ENCODE measurements at regions not wholly inside any gene's neighbourhood (a gene's known extent, or its start where the extent isn't known, plus 50 kb on each side); places are given as distances from the start of the nearest gene placed in this dataset.

- H3K27me3 Mint-ChIP-seq (ENCODE audit: insufficient read depth) = peaks cover 5% of the 10 kb centered on the region
- DNase-seq (ENCODE audit: low spot score) = no peak
- peaks cover 4% of the 10 kb centered on the region for H3K4me1 Mint-ChIP-seq (ENCODE audit: low read depth)
- H3K27ac Mint-ChIP-seq = no peak overlapping the region
- intact Hi-C loops (cut with micrococcal nuclease) = no loop called here
- H3K9me3 Mint-ChIP-seq = no peaks in the 10 kb centered on the region
- no peak overlapping the region for H3K4me3 Mint-ChIP-seq
- no peaks in the 10 kb centered on the region for H3K36me3 Mint-ChIP-seq (ENCODE audit: low read depth)
Measured at GRCh38 chr4:3343358-3343757, 50.5 kb downstream of the RGS12 start.

- DNase-seq (ENCODE audit: low spot score) = no peak
- H3K4me3 Mint-ChIP-seq = no peak overlapping the region
- H3K27ac Mint-ChIP-seq = no peak overlapping the region
- H3K36me3 Mint-ChIP-seq (ENCODE audit: low read depth) = no peaks in the 10 kb centered on the region
- peaks cover 6% of the 10 kb centered on the region for H3K27me3 Mint-ChIP-seq (ENCODE audit: insufficient read depth)
- no peaks in the 10 kb centered on the region for H3K9me3 Mint-ChIP-seq
- H3K4me1 Mint-ChIP-seq (ENCODE audit: low read depth) = peaks cover 4% of the 10 kb centered on the region
- intact Hi-C loops (cut with micrococcal nuclease) = no loop called here
Measured at GRCh38 chr4:3344104-3344503, 51.3 kb downstream of the RGS12 start.

- peaks cover 5% of the 10 kb centered on the region for H3K27me3 Mint-ChIP-seq (ENCODE audit: insufficient read depth)
- intact Hi-C loops (cut with micrococcal nuclease) = no loop called here
- no peaks in the 10 kb centered on the region for H3K9me3 Mint-ChIP-seq
- no peak overlapping the region for H3K27ac Mint-ChIP-seq
- no peak for DNase-seq (ENCODE audit: low spot score)
- no peak overlapping the region for H3K4me3 Mint-ChIP-seq
- H3K4me1 Mint-ChIP-seq (ENCODE audit: low read depth) = peaks cover 4% of the 10 kb centered on the region
- no peaks in the 10 kb centered on the region for H3K36me3 Mint-ChIP-seq (ENCODE audit: low read depth)
Measured at GRCh38 chr4:3344596-3344995, 51.8 kb downstream of the RGS12 start.

DNA sequence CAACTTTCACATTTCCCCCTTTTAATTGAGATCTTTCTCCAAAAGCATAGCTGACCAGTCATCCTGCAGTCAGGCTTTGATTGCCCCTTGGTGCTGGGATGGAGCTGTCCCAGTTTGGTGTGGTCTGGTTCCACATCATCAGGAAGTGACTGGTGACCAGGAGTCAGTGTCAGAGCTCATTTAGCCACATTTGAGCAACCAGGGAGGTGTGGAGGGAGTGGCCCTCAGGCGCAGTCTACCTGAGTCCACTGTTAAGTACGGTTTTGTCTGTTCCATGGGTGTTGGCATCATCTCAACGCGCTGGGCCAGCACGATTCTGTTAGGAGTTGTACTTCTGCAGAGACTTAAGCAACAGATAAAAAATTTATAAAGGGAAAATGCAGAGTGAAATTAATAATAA lies 52.6 kb downstream of the RGS12 start:
- Mint-ChIP-seq H3K9me3 (no peaks in the 10 kb centered on the region), H3K27ac (no peak overlapping the region), H3K36me3 (ENCODE audit: low read depth) (no peaks in the 10 kb centered on the region), H3K27me3 (ENCODE audit: insufficient read depth) (peaks cover 5% of the 10 kb centered on the region), H3K4me3 (no peak overlapping the region), H3K4me1 (ENCODE audit: low read depth) (peaks cover 4% of the 10 kb centered on the region)
- intact Hi-C loops (cut with micrococcal nuclease) = no loop called here
- DNase-seq (ENCODE audit: low spot score) = no peak

DNA sequence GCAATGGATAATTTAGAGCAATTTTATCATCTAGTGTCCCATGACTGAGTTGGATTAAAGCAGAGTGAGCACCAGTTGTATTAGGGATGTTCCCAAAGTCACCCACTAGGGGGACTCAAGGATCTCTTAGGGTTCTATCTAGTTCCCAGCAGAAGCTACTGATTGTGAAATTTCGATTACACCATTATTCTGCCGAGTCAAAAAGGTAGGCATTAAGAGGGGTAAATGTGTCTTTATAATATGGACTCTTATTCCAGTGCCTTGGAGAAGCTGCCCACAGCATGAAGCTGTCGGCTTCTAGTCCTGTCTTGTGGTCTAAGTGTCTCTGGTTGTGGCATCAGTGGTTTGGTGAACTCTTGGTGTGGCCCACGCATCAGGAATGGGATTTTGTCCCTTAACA lies 53.3 kb downstream of the RGS12 start:
- Mint-ChIP-seq H3K27me3 (ENCODE audit: insufficient read depth) (peaks cover 5% of the 10 kb centered on the region), H3K9me3 (no peaks in the 10 kb centered on the region), H3K4me3 (no peak overlapping the region), H3K4me1 (ENCODE audit: low read depth) (peaks cover 4% of the 10 kb centered on the region), H3K27ac (no peak overlapping the region), H3K36me3 (ENCODE audit: low read depth) (no peaks in the 10 kb centered on the region)
- intact Hi-C loops (cut with micrococcal nuclease) = loop anchor here (1.0 kb wide), 2 partner anchors 134 to 534 kb away; no protein-coding TSS in a partner anchor
- DNase-seq (ENCODE audit: low spot score) = no peak

DNA sequence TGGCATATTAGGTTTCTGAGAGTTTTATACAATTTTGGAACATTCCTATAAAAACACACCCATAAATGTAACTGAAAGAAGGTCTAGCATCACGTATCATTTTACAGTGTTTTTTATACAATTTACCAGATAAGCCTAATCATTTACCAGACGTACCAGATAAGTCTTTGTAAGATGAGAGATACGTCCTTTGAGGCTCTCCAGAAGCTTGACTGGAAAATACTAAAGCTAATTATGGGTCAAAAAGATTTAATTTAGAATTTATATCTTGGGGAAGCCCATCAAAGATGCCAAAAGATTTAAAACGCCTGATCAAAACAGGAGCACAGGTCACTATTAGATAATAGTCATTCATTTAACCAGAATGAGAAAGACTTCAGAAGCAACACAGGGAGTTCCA lies 55.0 kb downstream of the RGS12 start:
- H3K4me3 Mint-ChIP-seq = no peak overlapping the region
- intact Hi-C loops (cut with micrococcal nuclease) = no loop called here
- DNase-seq (ENCODE audit: low spot score) = no peak
- H3K36me3 Mint-ChIP-seq (ENCODE audit: low read depth) = no peaks in the 10 kb centered on the region
- peaks cover 14% of the 10 kb centered on the region for H3K9me3 Mint-ChIP-seq
- H3K27ac Mint-ChIP-seq = no peak overlapping the region
- H3K4me1 Mint-ChIP-seq (ENCODE audit: low read depth) = peaks cover 4% of the 10 kb centered on the region
- H3K27me3 Mint-ChIP-seq (ENCODE audit: insufficient read depth) = peaks cover 8% of the 10 kb centered on the region

DNA sequence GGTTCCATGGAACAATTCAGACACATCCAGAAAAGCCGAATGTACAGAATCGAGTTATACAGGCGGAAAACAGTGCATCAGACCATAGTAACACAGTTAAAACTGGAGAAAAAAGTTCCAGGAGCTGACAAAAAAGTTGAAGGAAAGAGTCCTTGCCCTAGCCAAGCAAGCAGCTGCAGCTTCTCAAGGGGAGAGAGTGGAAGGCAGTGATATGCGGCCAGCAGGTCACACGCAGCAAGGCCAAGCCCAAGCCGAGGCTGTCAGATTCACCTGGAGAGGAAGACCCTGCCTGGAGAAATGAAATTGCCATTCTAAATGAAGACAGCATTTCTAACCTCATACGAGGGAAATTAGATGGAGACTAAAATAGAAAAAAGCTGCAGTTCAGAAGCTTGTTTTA lies 55.8 kb downstream of the RGS12 start:
- Mint-ChIP-seq H3K9me3 (peaks cover 16% of the 10 kb centered on the region), H3K4me3 (no peak overlapping the region), H3K27ac (no peak overlapping the region), H3K27me3 (ENCODE audit: insufficient read depth) (peaks cover 8% of the 10 kb centered on the region), H3K4me1 (ENCODE audit: low read depth) (peaks cover 4% of the 10 kb centered on the region), H3K36me3 (ENCODE audit: low read depth) (no peaks in the 10 kb centered on the region)
- intact Hi-C loops (cut with micrococcal nuclease) = no loop called here
- DNase-seq (ENCODE audit: low spot score) = no peak

DNA sequence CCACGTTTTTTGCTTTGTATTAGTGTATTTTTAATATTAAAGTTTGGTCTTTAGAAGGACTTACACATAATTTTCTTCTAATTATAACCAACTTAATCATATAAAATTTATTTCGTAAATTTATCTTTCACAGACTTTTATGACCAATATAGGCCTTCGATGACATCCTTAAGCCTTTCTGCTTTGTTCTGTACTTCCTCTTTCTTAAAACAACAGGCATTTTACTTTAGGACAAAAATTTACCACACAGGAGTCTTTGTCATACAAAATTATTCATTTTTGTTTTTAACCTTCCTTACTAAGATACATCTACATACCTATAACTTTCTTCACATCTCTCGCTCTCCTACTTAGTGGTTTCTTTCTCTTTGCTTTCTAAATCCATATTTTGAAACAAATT lies 56.3 kb downstream of the RGS12 start:
- intact Hi-C loops (cut with micrococcal nuclease) = no loop called here
- Mint-ChIP-seq H3K27ac (no peak overlapping the region), H3K4me3 (no peak overlapping the region), H3K27me3 (ENCODE audit: insufficient read depth) (peaks cover 8% of the 10 kb centered on the region), H3K9me3 (peaks cover 16% of the 10 kb centered on the region), H3K4me1 (ENCODE audit: low read depth) (peaks cover 4% of the 10 kb centered on the region), H3K36me3 (ENCODE audit: low read depth) (no peaks in the 10 kb centered on the region)
- DNase-seq (ENCODE audit: low spot score) = no peak

- no peaks in the 10 kb centered on the region for H3K36me3 Mint-ChIP-seq (ENCODE audit: low read depth)
- peaks cover 16% of the 10 kb centered on the region for H3K9me3 Mint-ChIP-seq
- H3K4me1 Mint-ChIP-seq (ENCODE audit: low read depth) = no peaks in the 10 kb centered on the region
- no peak for DNase-seq (ENCODE audit: low spot score)
- intact Hi-C loops (cut with micrococcal nuclease) = no loop called here
- peaks cover 10% of the 10 kb centered on the region for H3K27me3 Mint-ChIP-seq (ENCODE audit: insufficient read depth)
- H3K4me3 Mint-ChIP-seq = no peak overlapping the region
- H3K27ac Mint-ChIP-seq = no peak overlapping the region
Measured at GRCh38 chr4:3351997-3352396, 59.2 kb downstream of the RGS12 start.

- H3K27me3 Mint-ChIP-seq (ENCODE audit: insufficient read depth) = peaks cover 15% of the 10 kb centered on the region
- no peaks in the 10 kb centered on the region for H3K36me3 Mint-ChIP-seq (ENCODE audit: low read depth)
- intact Hi-C loops (cut with micrococcal nuclease) = no loop called here
- H3K4me1 Mint-ChIP-seq (ENCODE audit: low read depth) = no peaks in the 10 kb centered on the region
- peaks cover 16% of the 10 kb centered on the region for H3K9me3 Mint-ChIP-seq
- no peak for DNase-seq (ENCODE audit: low spot score)
- no peak overlapping the region for H3K4me3 Mint-ChIP-seq
- H3K27ac Mint-ChIP-seq = no peak overlapping the region
Measured at GRCh38 chr4:3352505-3352904, 59.7 kb downstream of the RGS12 start.

DNA sequence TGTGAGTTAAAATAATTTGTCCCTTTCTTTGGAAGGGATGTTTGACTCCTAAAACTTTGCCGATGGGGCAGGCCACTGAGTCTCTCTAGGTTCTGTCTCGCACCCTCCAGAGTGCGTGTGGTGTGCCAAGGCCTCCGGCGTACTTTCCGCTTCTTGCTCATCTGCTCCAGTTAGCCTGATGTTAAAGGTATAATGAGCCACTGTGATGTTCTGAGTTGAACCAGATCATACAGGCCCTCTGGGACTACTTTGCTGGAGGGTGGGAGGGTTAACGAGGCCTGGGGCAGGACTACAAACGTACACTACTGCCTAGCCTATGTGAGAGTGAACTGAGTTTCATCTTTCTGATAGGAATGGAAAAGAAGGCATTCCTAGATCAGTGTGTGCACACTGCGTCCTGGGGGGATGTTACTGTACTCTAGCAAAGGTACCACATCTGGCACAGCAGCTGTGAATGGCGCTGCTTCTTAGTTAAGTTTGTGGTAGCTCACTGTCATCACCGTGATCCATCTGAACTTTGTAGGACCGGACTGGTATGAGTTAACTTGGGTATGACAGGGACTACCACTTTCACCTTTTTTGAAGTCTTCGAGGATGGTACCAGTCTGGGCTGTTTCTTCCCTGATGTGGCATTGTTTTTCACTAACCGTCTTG lies 60.2 kb downstream of the RGS12 start:
- H3K36me3 Mint-ChIP-seq (ENCODE audit: low read depth) = no peaks in the 10 kb centered on the region
- H3K27me3 Mint-ChIP-seq (ENCODE audit: insufficient read depth) = peaks cover 19% of the 10 kb centered on the region
- peaks cover 16% of the 10 kb centered on the region for H3K9me3 Mint-ChIP-seq
- no peaks in the 10 kb centered on the region for H3K4me1 Mint-ChIP-seq (ENCODE audit: low read depth)
- intact Hi-C loops (cut with micrococcal nuclease) = no loop called here
- H3K27ac Mint-ChIP-seq = no peak overlapping the region
- no peak overlapping the region for H3K4me3 Mint-ChIP-seq
- DNase-seq (ENCODE audit: low spot score) = no peak

DNA sequence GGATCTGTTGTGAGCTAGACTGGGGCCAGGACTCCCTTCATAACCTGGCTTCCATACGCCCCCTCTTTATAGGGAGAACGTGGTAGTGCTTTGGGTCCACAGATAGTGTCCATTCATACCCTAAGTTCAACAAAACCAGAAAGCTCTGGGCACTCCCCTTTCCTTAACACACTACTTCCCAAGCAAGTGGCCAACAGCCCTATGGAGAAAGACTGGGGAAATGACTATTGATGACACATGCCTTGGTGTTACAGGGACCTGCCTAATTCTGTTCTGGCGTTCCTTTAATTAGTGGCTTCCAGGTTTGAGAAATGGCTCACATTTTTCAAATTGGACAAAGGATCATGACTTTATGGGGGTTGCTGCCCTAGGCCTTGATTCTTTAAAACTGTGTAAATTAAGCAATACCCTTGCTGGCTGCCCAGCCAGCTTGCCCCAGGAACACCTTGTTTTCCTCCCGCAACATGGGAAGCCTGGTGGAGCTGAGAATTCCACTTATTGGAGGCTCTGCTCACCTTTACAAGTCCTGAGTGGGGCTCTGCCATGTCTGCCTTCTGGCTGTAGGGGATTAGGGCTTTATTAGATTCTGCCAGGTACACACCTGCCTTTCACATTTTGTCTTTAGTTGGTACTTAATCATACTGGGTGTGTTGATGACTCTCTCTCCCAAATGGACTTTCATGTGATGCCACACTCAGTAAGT lies 61.1 kb downstream of the RGS12 start:
- H3K27ac Mint-ChIP-seq = no peak overlapping the region
- no peaks in the 10 kb centered on the region for H3K4me1 Mint-ChIP-seq (ENCODE audit: low read depth)
- peaks cover 16% of the 10 kb centered on the region for H3K9me3 Mint-ChIP-seq
- DNase-seq (ENCODE audit: low spot score) = no peak
- intact Hi-C loops (cut with micrococcal nuclease) = no loop called here
- peaks cover 22% of the 10 kb centered on the region for H3K27me3 Mint-ChIP-seq (ENCODE audit: insufficient read depth)
- H3K36me3 Mint-ChIP-seq (ENCODE audit: low read depth) = no peaks in the 10 kb centered on the region
- H3K4me3 Mint-ChIP-seq = no peak overlapping the region

DNA sequence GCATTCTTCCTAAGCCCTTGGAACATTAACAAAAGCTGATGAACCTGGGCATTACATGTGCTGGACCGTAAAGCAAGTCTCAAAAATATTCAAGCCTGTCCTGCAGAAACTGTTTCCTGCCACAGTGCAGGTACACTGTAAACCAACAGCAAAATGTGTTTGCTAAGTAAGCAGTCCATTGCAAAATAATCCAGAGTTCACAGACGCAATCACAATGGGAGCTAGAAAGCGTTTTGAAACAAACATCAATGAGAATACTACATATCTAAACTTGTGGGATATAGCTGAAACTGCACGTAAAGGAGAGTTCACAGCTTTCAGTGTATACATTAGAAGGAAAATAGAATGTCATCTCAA lies 61.6 kb downstream of the RGS12 start:
- Mint-ChIP-seq H3K4me3 (no peak overlapping the region), H3K36me3 (ENCODE audit: low read depth) (no peaks in the 10 kb centered on the region), H3K27me3 (ENCODE audit: insufficient read depth) (peaks cover 21% of the 10 kb centered on the region), H3K9me3 (peaks cover 16% of the 10 kb centered on the region), H3K27ac (no peak overlapping the region), H3K4me1 (ENCODE audit: low read depth) (no peaks in the 10 kb centered on the region)
- intact Hi-C loops (cut with micrococcal nuclease) = no loop called here
- no peak for DNase-seq (ENCODE audit: low spot score)
